ENCODE measurements at regions not wholly inside any gene's neighbourhood (a gene's known extent, or its start where the extent isn't known, plus 50 kb on each side); places are given as distances from the start of the nearest gene placed in this dataset.

- DNase-seq (ENCODE audit: extremely low read depth, insufficient read length) = no peak
- no peaks in the 10 kb centered on the region for H3K27me3 ChIP-seq (replicated peaks; ENCODE audit: control insufficient read depth, insufficient read depth, low read length)
- H3K4me3 ChIP-seq (replicated peaks; ENCODE audit: low read depth, low read length) = no peak overlapping the region
- no peaks in the 10 kb centered on the region for H3K36me3 ChIP-seq (ENCODE audit: control insufficient read depth, insufficient read depth, low read length)
- TF ChIP-seq CTCF (IDR thresholded peaks at IDR 0.05; ENCODE audit: insufficient read depth, low read length, poor library complexity, severe bottlenecking) = no peak
Observed at GRCh38 chr1:234758851-234759250, 148.9 kb upstream of the IRF2BP2 start.

- no peaks in the 10 kb centered on the region for H3K27me3 ChIP-seq (replicated peaks; ENCODE audit: control insufficient read depth, insufficient read depth, low read length)
- no peak overlapping the region for H3K4me3 ChIP-seq (replicated peaks; ENCODE audit: low read depth, low read length)
- TF ChIP-seq CTCF (IDR thresholded peaks at IDR 0.05; ENCODE audit: insufficient read depth, low read length, poor library complexity, severe bottlenecking) = no peak
- no peak for DNase-seq (ENCODE audit: extremely low read depth, insufficient read length)
- H3K36me3 ChIP-seq (ENCODE audit: control insufficient read depth, insufficient read depth, low read length) = no peaks in the 10 kb centered on the region
Observed at GRCh38 chr1:234756857-234757256, 146.9 kb upstream of the IRF2BP2 start.

GRCh38 chr1:234756066-234756774 is 146.2 kb upstream of the IRF2BP2 start:
- DNase-seq (ENCODE audit: extremely low read depth, insufficient read length) = no peak
- TF ChIP-seq CTCF (IDR thresholded peaks at IDR 0.05; ENCODE audit: insufficient read depth, low read length, poor library complexity, severe bottlenecking) = no peak
- Histone ChIP-seq H3K27me3 (replicated peaks; ENCODE audit: control insufficient read depth, insufficient read depth, low read length) (no peaks in the 10 kb centered on the region), H3K36me3 (ENCODE audit: control insufficient read depth, insufficient read depth, low read length) (no peaks in the 10 kb centered on the region), H3K4me3 (replicated peaks; ENCODE audit: low read depth, low read length) (no peak overlapping the region)

- Histone ChIP-seq H3K27me3 (replicated peaks; ENCODE audit: control insufficient read depth, insufficient read depth, low read length) (no peaks in the 10 kb centered on the region), H3K36me3 (ENCODE audit: control insufficient read depth, insufficient read depth, low read length) (no peaks in the 10 kb centered on the region), H3K4me3 (replicated peaks; ENCODE audit: low read depth, low read length) (no peak overlapping the region)
- no peak for TF ChIP-seq CTCF (IDR thresholded peaks at IDR 0.05; ENCODE audit: insufficient read depth, low read length, poor library complexity, severe bottlenecking)
- no peak for DNase-seq (ENCODE audit: extremely low read depth, insufficient read length)
Observed at GRCh38 chr1:234755449-234755863, 145.5 kb upstream of the IRF2BP2 start.

- no peak for TF ChIP-seq CTCF (IDR thresholded peaks at IDR 0.05; ENCODE audit: insufficient read depth, low read length, poor library complexity, severe bottlenecking)
- no peak overlapping the region for H3K4me3 ChIP-seq (replicated peaks; ENCODE audit: low read depth, low read length)
- DNase-seq (ENCODE audit: extremely low read depth, insufficient read length) = no peak
Observed at GRCh38 chr1:234753979-234754378, 144.0 kb upstream of the IRF2BP2 start.

GRCh38 chr1:234752927-234753326 is 142.9 kb upstream of the IRF2BP2 start:
- no peak for DNase-seq (ENCODE audit: extremely low read depth, insufficient read length)
- TF ChIP-seq CTCF (IDR thresholded peaks at IDR 0.05; ENCODE audit: insufficient read depth, low read length, poor library complexity, severe bottlenecking) = no peak
- no peaks in the 10 kb centered on the region for H3K27me3 ChIP-seq (replicated peaks; ENCODE audit: control insufficient read depth, insufficient read depth, low read length)
- no peak overlapping the region for H3K4me3 ChIP-seq (replicated peaks; ENCODE audit: low read depth, low read length)
- no peaks in the 10 kb centered on the region for H3K36me3 ChIP-seq (ENCODE audit: control insufficient read depth, insufficient read depth, low read length)

More at GRCh38 chr1:234753979-234754378, 144.0 kb upstream of the IRF2BP2 start:
- H3K36me3 ChIP-seq (ENCODE audit: control insufficient read depth, insufficient read depth, low read length) = no peaks in the 10 kb centered on the region
- H3K27me3 ChIP-seq (replicated peaks; ENCODE audit: control insufficient read depth, insufficient read depth, low read length) = no peaks in the 10 kb centered on the region

All from GM06990 (cell line).